NCI-H1048 (cell line): ENCODE measurements at regions not wholly inside any gene's neighbourhood (a gene's known extent, or its start where the extent isn't known, plus 50 kb on each side); places are given as distances from the start of the nearest gene placed in this dataset.

Source experiments
- DNase-seq: peaks from one replicate; lab custom pipeline; 2025; lab: John Stamatoyannopoulos, UW

DNA sequence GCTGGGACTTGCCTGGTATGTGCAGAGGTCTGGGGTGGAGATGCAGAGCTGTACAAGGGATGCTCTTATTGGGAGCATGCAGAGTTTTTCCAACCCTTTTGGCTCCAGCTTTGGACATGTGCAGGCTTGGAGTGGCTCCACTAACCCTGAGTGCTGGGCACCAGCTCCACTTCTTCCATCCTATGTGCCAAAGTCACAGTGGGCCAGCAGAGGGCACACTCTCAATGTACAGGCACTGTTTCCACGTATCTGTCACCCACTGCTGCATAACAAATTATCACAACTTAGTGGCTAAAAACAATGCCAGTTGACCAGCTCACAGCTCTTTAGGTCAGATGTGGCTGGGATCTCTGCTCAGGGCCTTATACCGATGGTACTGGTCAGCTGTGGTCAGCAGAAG lies 631.8 kb downstream of the AJAP1 start:
- DNase-seq, result no peak

DNA sequence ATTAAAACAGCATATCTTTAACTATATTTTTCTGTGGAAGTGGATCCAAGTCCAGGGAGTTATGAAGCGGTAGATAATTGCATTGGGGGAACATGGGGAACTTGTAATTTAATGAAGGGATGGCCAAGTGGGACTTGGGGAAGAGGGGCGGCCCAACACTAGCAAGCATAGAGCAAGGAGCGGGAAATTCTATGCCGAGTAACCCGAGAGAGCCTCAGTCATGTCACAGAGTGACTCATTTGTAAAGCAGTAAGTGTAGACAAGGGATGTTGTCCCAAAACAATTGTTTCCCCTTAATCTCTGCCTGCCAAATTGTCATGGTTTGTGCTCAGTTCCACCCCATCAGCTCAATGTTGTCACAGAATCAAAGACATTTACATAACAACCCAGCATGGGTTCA lies 620.1 kb downstream of the AJAP1 start:
- DNase-seq, result no peak

DNA sequence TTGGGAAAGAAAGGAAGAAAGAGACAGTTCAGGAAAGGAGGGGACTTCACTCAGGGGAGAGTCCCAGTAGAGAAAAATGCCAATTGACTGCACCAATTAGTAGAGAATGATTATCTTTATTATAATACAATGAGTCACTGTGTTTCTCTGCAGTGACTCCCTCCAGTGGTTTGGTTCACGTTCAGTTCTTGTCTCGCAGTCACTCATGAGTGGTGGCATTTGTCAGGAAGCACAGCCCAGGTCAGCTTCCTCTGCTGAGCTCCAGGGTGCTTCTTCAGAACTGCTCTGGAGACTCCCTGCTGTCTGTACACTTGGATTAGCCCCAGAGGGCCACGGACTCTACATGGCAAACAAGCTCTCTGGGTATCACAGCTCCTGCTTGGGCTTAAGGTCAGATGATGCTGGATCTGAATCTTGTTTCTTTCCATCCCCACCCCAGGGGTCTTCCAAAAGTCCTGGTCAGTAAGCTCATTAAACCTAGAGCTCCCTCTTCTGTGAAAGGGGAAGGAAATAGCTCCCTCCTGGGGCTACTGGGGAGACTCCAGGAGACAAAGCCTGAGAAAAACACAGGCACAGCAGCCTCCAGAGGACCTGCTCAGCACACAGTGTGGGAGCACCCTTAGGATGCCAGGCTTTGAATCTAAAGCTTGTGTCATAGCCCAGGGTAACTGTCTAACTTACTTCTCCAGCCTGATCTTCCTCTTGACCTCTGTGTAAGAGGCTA lies 619.0 kb downstream of the AJAP1 start:
- DNase-seq, result no peak

DNA sequence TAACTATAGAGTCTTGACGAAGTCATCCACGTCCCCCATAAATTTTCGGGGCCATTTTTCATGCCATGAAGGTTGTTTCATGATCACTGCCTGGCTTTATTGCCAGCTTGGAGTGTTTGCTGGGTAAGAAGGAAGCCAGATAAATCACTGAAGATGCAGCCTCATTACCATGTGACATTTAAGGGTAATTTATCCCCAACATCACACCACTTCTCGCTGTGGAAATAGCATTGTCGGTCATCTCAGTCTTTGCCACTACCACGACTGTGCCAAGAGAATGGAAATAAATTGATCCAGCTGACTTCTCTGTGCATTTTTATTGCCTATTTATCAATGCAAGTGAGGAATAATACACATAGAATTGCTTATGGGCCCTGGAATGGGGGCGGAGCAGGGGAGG lies 617.9 kb downstream of the AJAP1 start:
- DNase-seq, result no peak

DNA sequence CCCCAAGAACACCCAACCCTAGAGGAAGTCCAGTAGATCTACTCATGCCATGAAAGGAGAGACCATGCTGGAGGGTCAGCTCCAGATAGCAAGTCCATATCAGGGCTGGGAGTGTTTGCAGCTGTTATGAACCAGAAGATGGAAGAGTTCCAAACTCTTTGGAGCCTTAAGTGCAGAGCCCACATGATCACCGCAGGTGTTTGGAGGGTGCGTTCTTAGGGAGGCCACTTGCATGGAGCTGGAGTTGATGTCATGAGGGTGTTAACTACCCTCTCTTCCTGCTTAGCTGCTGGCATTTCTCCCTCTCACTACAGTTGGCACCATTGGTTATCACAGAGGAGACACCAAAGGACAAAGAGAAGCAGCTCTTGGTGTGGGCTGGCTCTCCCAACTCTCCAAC lies 616.9 kb downstream of the AJAP1 start:
- no peak for DNase-seq

DNA sequence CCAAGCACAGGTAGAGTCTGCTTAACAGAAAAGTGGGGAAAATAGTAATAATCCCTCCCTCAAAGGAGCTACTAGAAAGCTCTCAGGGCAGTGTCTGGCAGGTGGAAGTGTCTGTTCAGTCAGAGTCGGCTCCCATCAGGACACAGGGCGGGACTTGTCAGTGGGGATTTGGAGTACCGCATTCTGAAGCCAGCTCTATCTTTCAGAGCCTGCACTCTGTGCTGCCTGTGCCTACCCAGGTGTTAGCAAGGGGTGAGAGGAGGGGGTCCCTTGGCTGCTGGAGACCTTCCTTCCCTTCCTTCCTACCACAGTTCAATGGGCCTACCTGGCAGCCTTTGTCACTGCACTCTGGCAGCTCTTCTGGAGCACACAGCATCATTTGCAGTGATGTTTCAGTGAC lies 615.5 kb downstream of the AJAP1 start:
- DNase-seq, result no peak

DNA sequence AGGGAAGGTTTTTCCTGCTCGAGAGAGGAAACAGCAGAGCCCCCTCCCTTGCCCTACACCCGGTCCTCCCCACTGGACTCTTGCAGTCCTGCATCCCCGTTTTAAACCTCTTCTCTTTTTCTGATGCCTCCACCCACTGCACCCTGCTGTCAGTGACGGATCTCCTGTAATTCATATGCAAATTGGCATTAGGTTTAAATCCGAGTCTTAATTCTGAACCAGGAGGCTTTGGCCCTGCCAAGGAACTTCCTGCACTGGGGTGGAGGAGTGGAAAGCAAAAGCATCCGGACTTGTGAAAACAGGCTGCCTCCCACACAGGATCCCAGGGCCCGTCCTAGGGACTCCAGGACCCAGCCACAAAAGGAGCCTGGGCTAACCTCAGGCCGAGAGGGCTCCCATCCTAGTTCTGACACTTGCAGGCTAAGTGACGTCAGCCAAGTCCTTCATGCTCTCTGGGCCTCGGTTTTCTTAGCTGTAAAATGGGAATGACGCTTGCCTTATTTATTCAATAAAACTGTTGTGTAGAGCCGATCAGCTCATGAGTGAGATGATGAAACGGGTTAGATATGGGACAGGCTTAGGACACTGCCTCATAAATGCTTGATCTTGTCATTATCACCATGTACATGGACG lies 613.3 kb downstream of the AJAP1 start:
- DNase-seq, result no peak

DNA sequence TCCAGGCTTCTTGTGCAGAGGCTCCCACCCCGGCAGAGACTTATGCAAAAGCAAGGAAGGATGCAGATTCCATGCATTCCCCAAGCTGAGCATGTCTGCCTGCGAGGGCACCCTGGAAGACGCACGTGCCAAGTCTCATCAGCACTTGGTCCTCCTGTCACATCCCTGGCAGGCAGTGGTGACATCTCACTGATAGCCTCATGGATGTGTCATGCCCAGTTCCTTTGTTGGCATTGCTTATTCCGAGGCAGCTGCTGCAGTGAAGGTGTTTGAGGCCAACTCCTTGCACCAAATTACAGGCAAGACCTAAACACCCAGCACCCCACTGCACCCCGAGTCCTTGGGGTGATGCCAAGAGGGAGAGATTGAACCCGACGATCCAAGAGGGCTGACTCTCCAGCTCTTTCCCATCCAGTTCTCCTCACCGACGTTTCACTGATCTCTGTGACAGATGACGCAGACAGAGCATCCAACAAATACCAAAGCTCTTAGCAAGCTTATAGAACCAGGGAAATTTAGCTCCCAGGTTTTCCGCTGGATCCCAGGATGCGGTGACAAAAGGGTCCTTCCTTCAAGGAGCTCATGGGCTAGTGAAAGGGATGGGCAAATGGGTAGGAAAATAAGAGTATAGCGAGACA lies 611.1 kb downstream of the AJAP1 start:
- DNase-seq, result no peak

DNA sequence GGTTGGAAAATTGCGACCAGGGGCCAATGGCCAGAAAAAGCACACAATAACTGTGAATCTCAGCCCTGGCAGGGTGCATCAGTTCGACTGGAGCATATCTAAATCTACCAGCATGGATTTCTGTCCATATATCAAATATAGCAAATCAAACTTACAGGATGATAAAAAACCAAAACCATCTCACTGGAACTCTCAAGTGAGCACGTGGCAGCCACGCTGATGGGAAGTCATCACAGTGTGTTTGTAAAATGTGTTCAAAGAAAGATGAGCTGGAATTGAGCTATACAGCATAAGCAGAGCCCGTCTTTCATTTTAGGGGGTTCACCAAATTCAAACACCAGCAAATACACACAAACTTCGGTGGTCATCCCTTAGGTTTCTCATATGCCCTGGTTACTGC lies 610.1 kb downstream of the AJAP1 start:
- DNase-seq, result no peak

DNA sequence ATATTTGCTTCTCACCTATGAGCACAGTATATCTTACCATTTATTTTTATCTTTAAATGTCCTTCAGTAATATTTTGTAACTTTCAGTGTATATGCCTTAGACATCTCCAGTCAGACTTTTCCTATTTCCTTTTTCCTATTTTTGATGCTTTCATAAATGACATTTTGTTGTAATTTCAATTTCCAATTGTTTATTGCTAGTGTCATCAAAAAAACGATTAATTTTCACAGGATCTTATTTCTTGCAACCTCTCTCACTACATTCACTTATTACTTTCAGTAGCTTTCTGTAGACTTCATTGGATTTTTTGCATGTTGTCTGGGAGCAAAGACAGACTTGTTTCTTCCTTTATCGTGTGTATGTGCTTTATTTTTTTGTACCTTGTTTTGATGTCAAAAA lies 602.4 kb downstream of the AJAP1 start:
- DNase-seq, result no peak

DNA sequence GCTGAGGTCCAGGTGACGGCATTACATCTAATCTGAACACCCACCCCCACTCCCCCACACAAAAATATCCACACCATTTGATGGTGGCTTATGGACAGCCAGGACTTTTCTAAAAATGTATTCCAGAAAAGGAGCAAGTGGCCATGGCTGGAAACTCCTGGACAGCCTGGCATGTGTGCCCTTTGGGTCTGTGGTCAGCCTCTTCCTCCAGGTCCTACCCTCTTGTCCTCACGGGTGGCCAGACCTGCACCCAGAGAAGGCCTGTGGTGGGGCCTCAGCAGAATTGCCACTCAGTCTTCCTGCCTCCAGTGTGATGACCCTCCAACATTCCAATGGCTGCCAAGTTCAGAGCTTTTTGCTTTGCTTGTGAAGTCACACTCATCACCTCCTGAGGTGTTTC lies 600.6 kb downstream of the AJAP1 start:
- no peak for DNase-seq

DNA sequence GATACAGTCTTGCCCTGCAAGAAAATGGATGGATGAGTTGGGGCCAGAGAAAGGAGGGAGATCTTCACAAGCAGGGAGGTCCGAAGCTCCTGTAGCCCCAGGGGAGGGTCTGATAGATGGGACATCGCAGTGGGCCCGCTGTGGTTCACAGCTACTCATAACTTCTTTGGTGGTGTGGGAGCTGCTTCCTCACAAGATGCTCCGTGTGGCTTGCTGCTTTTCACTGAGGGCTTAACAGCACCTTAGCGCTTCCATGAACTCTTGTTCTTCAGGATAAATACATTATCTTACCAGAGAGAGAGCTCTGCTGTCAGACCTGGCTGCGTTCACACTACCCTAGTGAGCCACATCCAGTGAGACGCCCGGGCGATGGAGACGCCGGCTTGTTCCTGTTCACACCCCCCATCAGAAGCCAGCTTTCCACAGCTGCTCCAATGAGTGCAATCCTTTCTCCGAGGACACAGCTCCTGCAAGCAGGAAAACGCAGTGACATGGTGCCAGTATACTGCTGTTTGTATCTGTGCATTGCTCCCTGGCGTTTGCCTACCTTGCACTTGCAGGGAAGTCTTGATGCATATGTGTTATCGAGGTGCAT lies 599.8 kb downstream of the AJAP1 start:
- no peak for DNase-seq

DNA sequence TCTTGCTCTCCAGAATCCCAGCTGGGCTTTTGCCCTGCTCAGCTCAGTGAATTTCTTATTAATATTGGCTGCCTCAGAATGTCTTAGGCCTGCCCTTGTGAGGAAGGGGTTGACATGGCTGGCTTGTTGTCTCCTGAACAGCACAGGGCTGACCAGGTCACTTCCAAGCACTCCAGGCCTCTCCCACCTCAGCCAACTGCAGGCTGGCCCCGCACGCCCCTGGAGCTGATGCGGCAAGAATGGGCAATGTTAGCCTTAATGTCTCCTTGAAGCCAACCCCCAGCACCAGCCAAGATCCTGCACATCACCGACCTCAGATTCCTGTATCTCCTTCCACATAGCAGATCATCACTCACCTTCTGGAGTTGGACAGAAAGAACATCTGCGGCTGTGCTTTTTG lies 598.6 kb downstream of the AJAP1 start:
- DNase-seq, result no peak

DNA sequence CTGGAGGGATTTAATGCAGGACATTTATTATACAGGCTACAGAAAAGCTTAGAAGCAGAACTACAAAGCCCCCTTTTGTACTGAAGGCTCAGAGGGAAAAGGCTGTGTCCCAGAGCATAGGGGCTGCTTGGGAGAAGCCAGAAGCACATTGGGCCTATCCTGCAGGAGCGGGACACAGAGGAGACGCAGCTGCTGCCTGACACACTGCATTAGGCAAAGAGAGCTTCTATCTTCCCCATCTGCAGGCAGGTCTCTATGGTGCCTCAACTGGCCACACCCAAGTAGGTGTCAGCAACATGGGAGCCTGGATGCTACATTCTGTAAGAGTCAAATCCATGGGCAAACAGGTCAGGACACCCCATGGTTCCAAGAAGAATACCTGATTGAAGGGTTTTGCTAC lies 595.9 kb downstream of the AJAP1 start:
- DNase-seq, result no peak

DNA sequence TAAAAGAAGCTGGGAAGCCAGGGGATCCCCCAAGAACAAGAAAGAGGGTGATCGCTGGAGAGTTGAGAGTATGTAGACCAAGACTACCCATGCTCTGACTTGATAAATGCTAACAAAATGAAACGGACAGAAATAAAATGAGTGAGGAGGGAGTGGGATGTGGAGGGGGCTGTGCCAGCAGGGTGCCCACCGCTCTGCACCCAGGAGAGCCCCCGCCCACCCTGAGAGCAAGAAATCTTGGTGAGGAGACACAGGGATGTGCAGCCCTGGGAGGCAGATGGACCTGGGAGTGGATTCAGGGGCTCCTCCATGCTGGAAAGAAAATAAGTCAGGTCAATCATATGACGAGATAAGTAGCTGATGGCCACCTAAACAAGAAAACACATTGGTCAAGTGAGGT lies 590.9 kb downstream of the AJAP1 start:
- no peak for DNase-seq

DNA sequence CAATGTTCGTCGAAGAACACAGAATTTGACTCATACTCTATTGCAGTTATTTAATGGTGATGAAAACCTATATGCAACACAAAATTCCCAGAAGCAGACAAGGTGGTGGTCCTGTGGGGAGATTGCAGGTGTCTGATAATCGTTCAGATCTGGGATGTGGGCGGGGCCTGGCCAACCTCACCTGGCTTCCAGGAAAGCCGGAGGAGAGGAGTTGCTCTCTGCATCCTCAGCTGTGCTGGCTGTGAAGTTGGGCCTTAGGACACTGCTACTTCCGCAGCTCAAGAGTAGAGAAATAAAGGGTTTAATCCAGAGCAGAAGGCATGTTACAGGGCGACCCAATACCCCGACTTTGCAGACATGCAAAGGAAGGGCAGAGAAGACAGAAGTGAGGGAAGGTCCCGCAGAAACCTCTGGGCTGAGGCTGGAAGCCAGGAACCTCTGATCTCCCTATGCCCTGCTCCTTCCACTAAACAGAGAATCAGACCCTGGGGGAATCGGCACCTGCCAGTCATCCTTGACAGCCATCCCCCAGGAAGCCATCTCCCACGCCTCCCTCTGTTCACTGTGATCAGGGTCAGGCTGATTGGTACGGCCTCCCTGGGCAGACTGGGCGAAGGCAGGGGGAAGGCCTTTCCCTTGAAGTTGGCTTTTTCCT lies 590.3 kb downstream of the AJAP1 start:
- DNase-seq, result no peak

DNA sequence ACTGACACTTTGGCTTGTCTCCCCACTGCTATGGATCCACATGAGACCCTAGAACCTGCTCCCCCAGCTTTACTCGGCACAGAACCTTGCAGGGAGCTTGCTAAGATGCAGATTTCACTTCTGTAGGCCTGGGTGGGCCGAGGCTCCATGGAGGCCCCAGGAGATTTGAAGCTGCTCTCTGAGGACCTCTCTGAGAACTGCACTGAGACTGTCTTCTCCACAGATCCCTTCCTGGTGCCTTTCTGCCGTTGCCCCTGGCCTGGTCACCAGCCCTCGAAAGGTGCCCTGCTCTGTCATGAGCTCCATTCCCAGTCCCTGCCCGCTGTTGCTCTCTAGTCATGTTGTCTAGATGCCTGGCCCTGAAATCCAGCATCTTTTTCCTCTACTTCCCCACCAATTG lies 588.4 kb downstream of the AJAP1 start:
- no peak for DNase-seq

DNA sequence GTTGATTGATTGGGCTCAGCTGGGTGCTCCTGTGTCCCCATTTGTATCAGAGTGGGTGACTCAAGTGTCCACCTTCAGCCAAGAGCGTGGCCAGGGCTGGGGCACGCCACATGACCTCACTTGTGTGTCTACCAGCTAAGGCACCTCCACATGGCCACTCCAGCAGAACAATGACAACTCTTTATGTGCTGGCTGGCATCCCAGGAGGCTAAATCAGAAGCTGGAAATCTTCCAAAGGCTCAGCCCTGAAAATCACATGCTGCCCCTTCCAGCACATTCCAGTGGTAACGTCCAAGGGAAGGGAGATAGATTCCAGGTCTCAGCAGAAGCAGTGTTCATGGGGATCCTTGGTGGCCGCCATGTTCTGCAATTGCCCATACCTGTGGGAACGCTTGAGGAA lies 585.5 kb downstream of the AJAP1 start:
- DNase-seq, result no peak

DNA sequence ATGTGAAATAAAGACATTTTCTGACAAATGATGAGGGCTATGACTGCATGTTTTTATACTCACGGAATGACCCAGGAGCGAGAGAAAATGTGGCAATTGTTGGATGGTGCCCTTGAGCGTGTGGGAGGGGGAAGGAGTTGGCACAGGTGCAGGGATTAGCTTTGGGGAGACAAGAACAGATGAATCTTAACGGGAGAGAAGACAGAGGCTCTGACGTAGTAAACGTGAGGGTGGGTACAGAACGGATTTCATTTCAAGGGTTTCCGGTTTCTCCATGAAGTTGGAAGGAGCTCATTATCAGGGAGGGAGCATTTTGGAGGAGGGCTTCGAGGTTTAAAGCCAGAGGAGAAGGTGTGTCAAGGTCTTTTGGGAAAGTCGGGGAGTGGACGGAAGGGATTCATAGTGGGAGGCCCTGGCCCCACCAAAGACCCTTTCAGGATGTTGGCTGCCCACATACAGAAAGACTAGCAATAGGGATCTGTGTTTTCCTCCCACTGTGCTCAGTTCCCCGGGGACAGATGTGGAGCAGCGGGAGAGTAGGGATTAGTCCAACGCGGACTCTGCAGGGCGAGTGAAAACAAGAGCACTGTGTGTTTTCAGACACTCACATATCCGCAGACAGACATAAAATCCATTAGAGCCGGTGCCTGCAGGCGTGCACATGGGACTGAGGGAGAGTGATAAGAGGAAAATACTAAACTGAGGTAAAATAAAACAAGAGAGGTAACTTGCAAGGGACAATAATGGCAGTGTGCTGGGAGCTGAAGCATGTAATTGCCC lies 584.1 kb downstream of the AJAP1 start:
- no peak for DNase-seq

DNA sequence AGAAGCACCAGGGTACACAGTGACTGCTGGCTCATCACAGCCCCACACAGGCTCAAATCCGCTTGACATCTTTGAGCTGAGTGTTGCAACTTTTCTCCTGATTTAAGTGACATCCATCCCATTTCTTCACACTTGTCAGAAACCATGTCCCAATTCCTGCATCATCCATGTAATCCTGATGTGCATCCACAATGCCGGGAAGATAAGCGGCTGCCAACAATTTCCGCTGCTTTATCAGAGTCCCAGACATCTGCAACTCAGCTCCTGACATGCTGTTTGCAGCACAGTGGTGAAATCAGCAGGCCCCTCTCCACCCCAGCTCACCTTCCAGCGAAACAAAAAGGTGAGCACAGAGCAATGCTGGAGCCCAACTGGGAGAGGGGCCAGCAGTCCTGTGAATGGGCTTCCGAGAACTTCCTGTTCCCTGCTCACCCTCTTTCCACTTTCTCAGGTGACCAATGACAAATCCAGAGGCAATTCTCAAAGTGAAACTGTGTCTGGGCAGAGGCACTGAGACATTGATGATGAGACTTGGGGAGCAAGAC lies 581.0 kb downstream of the AJAP1 start:
- no peak for DNase-seq

DNA sequence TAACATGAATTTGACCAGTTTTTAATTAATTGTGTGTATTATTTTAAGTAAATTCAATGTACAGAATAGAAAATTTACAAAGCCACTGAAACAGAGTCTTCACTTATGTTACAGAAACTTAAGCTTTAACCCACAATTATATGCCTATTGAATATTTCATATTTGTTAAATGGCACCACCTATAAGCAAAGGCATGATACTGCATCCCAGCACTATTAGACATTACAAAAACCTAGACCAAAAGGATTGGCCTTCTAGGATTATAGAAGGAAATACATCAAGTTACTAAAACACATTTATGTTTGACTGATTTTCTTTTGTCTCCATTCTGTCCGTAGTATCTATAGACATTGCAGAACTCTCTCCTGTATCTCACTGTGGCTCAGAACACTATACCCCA lies 578.1 kb downstream of the AJAP1 start:
- DNase-seq, result no peak
